CD4-positive, alpha-beta T cell (primary cell): ENCODE measurements at regions not wholly inside any gene's neighbourhood (a gene's known extent, or its start where the extent isn't known, plus 50 kb on each side); places are given as distances from the start of the nearest gene placed in this dataset.

Experiments
- ATAC-seq: fragments of 200-7000 bp; cut with Tn5 transposase; one replicate; pipeline ENCODE4 v1.10.0; 2022; ENCODE audit warnings: mild to moderate bottlenecking; ENCODE audit not compliant: poor library complexity
- CTCF ChIA-PET: fragments of 350-600 bp; sonication (Branson Sonifier 250); formaldehyde crosslinking; loops from one replicate; lab custom pipeline; 2021; ENCODE audit warnings: antibody characterized with exemption, inconsistent platforms; lab: Charles Lee
- POLR2A ChIA-PET: fragments of 350-600 bp; sonication (Branson Sonifier 250); formaldehyde crosslinking; loops from one replicate; lab custom pipeline; 2021; ENCODE audit warnings: antibody characterized with exemption, inconsistent platforms; lab: Charles Lee
- DNase-seq, 14 experiments: peaks; one replicate each; pipeline ENCODE4 v3.0.0-alpha.2; 2013 to 2020; ENCODE audit warnings: mixed read lengths in 2 of 14
- H3K27ac ChIP-seq, 2 donors: one replicate each; pipeline versions ENCODE4 v1.5.1 to v1.7.0; 2013; ENCODE audit warnings: low read length in 2 of 2, low read depth in 1 of 2, mild to moderate bottlenecking in 1 of 2
- H3K27me3 ChIP-seq, 2 experiments: 1 replicate in 1 of 2; 2 replicates in 1 of 2; pipeline versions ENCODE4 v1.6.1 to v1.7.0; 2013; ENCODE audit warnings: low read length in 2 of 2, control low read depth in 1 of 2, mild to moderate bottlenecking in 1 of 2, moderate library complexity in 1 of 2; ENCODE audit not compliant: insufficient read depth in 2 of 2, control insufficient read depth in 1 of 2
- H3K36me3 ChIP-seq: one replicate; pipeline ENCODE4 v1.6.1; 2013; ENCODE audit warnings: low read length, control low read depth; ENCODE audit not compliant: insufficient read depth
- H3K4me1 ChIP-seq: one replicate; pipeline ENCODE4 v1.6.1; 2013; ENCODE audit warnings: low read length, control low read depth; ENCODE audit not compliant: insufficient read depth
- H3K4me3 ChIP-seq: one replicate; pipeline ENCODE4 v1.5.1; 2013; ENCODE audit warnings: mild to moderate bottlenecking, low read length, moderate library complexity
- H3K9me3 ChIP-seq, 2 experiments: 1 replicate in 1 of 2; 2 replicates in 1 of 2; pipeline versions ENCODE4 v1.6.1 to v1.7.0; 2013; ENCODE audit warnings: low read length in 2 of 2, mild to moderate bottlenecking in 2 of 2, control low read depth in 1 of 2, moderate library complexity in 1 of 2; ENCODE audit not compliant: control insufficient read depth in 1 of 2, insufficient read depth in 1 of 2
- H3K27ac Mint-ChIP-seq: one replicate; pipeline ENCODE4 v1.8.0; 2020; ENCODE audit warnings: mixed read lengths
- H3K27me3 Mint-ChIP-seq: one replicate; pipeline ENCODE4 v1.8.0; 2021; ENCODE audit warnings: mixed read lengths
- H3K36me3 Mint-ChIP-seq: one replicate; pipeline ENCODE4 v1.8.0; 2021; ENCODE audit warnings: low read depth, mixed read lengths
- H3K4me1 Mint-ChIP-seq: one replicate; pipeline ENCODE4 v1.8.0; 2021; ENCODE audit warnings: low read depth, mixed read lengths
- H3K4me3 Mint-ChIP-seq: one replicate; pipeline ENCODE4 v1.8.0; 2020; ENCODE audit warnings: mild to moderate bottlenecking, mixed read lengths
- H3K9me3 Mint-ChIP-seq: one replicate; pipeline ENCODE4 v1.8.0; 2020; ENCODE audit warnings: mixed read lengths
- intact Hi-C, 2 experiments: fragments of 100-400 bp; cut with DNase I in 1 of 2; cut with micrococcal nuclease in 1 of 2; formaldehyde crosslinking; loops; one replicate each; pipeline versions ENCODE4 v1.15.1 to v1.9.0; 2023 to 2025; cut with DNase I, micrococcal nuclease
- TF ChIP-seq, protein P1 (sequence below): fragments of 200-600 bp; IDR thresholded peaks from one replicate; pipeline ENCODE4 v1.8.0; 2022; ENCODE audit warnings: antibody characterized with exemption, mild to moderate bottlenecking

GRCh38 chr1:90799326-90799725, 82.2 kb upstream of the BARHL2 start:
- Histone ChIP-seq H3K36me3 (no peaks in the 10 kb centered on the region), H3K4me3 (no peak overlapping the region), H3K4me1 (no peaks in the 10 kb centered on the region), H3K27me3 (peaks cover 0 to 10% of the 10 kb centered on the region in 2 experiments), H3K27ac (no peak overlapping the region), H3K9me3 (no peaks in the 10 kb centered on the region)
- POLR2A ChIA-PET = no interaction called here
- no peak overlapping the region for H3K27ac Mint-ChIP-seq
- CTCF ChIA-PET = no interaction called here
- intact Hi-C loops = no loop called here
- DNase-seq = no peak
- H3K27me3 Mint-ChIP-seq = peaks cover 59% of the 10 kb centered on the region
- no peaks in the 10 kb centered on the region for H3K36me3 Mint-ChIP-seq
- TF ChIP-seq, protein P1, sequence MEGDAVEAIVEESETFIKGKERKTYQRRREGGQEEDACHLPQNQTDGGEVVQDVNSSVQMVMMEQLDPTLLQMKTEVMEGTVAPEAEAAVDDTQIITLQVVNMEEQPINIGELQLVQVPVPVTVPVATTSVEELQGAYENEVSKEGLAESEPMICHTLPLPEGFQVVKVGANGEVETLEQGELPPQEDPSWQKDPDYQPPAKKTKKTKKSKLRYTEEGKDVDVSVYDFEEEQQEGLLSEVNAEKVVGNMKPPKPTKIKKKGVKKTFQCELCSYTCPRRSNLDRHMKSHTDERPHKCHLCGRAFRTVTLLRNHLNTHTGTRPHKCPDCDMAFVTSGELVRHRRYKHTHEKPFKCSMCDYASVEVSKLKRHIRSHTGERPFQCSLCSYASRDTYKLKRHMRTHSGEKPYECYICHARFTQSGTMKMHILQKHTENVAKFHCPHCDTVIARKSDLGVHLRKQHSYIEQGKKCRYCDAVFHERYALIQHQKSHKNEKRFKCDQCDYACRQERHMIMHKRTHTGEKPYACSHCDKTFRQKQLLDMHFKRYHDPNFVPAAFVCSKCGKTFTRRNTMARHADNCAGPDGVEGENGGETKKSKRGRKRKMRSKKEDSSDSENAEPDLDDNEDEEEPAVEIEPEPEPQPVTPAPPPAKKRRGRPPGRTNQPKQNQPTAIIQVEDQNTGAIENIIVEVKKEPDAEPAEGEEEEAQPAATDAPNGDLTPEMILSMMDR = no peak
- no peaks in the 10 kb centered on the region for H3K4me1 Mint-ChIP-seq
- H3K4me3 Mint-ChIP-seq = no peak overlapping the region
- ATAC-seq = no peak
- H3K9me3 Mint-ChIP-seq = peaks cover 3% of the 10 kb centered on the region

DNA sequence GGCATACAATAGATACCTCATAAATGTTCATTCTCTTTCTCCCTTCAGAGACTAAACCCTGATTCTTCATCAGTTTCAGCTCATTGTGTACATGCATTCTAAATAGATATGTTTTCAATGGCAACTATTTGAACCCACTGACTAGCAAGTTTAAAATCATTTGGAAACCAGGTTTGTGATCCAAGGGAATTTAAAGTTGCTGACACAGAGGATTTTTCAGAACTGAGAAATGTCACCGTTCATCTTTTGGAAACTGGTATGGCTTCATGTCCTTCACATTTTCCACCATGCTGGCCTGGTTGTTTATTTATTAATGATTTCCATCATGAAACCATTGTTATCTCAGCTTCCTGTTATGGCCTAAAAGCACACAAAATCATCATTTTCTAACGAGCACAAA, 81.8 kb upstream of the BARHL2 start:
- ChIA-PET CTCF (no interaction called here), POLR2A (no interaction called here)
- H3K27ac ChIP-seq = no peak overlapping the region
- H3K9me3 ChIP-seq = no peaks in the 10 kb centered on the region
- TF ChIP-seq, protein P1 = no peak
- Mint-ChIP-seq H3K36me3 (no peaks in the 10 kb centered on the region), H3K27me3 (peaks cover 59% of the 10 kb centered on the region), H3K4me1 (no peaks in the 10 kb centered on the region), H3K4me3 (no peak overlapping the region), H3K27ac (no peak overlapping the region), H3K9me3 (peaks cover 3% of the 10 kb centered on the region)
- H3K4me3 ChIP-seq = no peak overlapping the region
- intact Hi-C loops = no loop called here
- no peak for ATAC-seq
- H3K27me3 ChIP-seq = peaks cover 0 to 10% of the 10 kb centered on the region in 2 experiments
- H3K36me3 ChIP-seq = no peaks in the 10 kb centered on the region
- DNase-seq = no peak
- H3K4me1 ChIP-seq = no peaks in the 10 kb centered on the region

- DNase-seq = no peak
- ChIA-PET POLR2A (no interaction called here), CTCF (no interaction called here)
- Histone ChIP-seq H3K4me1 (no peaks in the 10 kb centered on the region), H3K4me3 (no peak overlapping the region), H3K27ac (no peak overlapping the region), H3K36me3 (no peaks in the 10 kb centered on the region), H3K9me3 (no peaks in the 10 kb centered on the region), H3K27me3 (peaks cover 0 to 10% of the 10 kb centered on the region in 2 experiments)
- TF ChIP-seq, protein P1 = no peak
- peaks cover 54% of the 10 kb centered on the region for H3K27me3 Mint-ChIP-seq
- H3K4me3 Mint-ChIP-seq = no peak overlapping the region
- no peaks in the 10 kb centered on the region for H3K4me1 Mint-ChIP-seq
- intact Hi-C loops = no loop called here
- H3K36me3 Mint-ChIP-seq = no peaks in the 10 kb centered on the region
- H3K9me3 Mint-ChIP-seq = no peaks in the 10 kb centered on the region
- no peak overlapping the region for H3K27ac Mint-ChIP-seq
- ATAC-seq = no peak
These were observed 81.2 kb upstream of the BARHL2 start for GRCh38 chr1:90798344-90798743.
